Amniotic stem cell (primary cell): ENCODE measurements at regions not wholly inside any gene's neighbourhood (a gene's known extent, or its start where the extent isn't known, plus 50 kb on each side); places are given as distances from the start of the nearest gene placed in this dataset.

Experiments used
- DNase-seq: peaks from one replicate; lab custom pipeline; 2025; lab: John Stamatoyannopoulos, UW

GRCh38 chr20:60213126-60213893, 255.1 kb downstream of the CDH26 start:
- DNase-seq: no peak

- no peak for DNase-seq
These were observed 256.9 kb downstream of the CDH26 start for GRCh38 chr20:60214901-60215815.

DNA sequence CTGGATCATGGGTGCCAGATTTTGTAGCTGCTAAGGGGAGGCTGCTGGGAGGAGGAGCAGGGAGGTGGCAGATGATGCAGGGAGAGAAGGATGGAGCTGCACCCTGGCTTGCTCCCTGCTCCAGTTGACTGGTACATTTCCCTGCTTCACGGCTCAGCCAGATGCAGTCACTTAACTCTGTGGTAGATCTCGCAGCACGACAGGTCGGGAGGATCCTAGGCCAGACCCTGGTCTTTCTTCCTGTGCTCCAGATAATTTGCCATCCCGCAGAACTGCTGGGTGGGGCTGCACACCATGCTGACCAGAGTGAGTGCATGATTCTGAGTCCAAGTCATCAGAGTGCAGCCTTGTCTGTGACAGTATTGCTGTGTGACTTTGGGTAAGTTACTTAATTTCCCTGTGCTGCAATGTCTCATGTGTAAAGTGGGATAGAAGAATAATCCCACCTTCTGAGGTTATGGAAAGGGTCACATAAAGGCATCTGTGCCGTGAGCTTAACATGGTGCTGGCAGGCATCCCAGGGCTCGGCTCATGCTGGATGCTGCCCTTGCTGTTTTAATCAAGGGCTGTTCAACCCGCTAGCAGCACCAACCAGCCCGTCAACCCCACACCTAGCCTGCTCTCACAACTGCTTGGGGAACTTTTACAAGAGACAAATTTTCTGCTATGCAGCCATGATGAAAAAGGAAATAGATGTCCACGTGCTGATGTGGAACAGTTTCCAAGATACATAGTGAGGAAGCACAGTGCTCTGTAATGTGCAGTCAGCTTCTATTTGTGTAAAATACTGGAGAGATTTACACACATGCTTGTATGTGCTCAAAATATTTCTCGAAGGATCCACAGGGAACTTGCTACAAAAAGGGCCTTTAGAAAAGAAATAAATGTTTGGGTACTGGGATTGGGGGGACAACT, 257.9 kb downstream of the CDH26 start:
- no peak for DNase-seq

- no peak for DNase-seq
These were observed 261.0 kb downstream of the CDH26 start for GRCh38 chr20:60219231-60219630.

- no peak for DNase-seq
These were observed 261.9 kb downstream of the CDH26 start for GRCh38 chr20:60219984-60220562.

DNA sequence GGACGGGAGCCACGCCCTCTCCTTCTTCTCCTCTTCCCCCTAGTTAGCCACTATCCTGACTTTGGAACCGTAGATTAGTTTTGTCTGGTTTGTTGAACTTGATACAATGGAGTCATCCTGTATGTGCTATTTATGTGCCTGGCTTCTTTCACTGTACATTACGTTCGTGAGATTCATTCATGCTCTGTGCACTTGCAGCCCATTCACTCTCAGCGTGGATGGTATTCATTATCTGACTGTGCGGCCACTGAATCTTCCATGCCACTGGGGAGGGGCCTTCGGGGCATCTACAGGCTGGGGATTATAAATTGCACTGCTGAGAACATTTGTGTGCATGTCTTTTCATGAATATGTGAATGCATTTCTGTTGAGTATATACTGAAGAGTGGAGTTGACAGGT, 262.5 kb downstream of the CDH26 start:
- DNase-seq: no peak

DNA sequence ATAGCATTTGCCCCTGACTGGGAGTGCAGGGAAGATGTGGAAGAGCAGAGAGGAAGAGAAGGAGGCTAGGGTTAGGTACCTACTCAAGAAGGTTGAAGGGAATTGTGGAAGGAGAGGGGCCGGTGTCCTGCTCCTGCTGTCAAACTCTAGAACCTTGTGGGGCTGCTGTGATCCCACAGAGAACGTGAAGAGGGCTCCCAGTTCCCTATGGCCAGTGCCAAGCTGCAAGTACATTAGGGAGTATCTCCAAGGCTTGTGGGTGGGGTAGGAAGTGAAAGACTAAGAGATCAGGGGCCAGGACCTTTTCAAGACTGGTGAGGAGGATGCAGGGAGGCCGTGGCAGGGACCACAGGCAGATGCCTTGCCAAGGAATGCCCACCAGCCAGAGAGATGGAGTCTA, 263.4 kb downstream of the CDH26 start:
- no peak for DNase-seq

DNA sequence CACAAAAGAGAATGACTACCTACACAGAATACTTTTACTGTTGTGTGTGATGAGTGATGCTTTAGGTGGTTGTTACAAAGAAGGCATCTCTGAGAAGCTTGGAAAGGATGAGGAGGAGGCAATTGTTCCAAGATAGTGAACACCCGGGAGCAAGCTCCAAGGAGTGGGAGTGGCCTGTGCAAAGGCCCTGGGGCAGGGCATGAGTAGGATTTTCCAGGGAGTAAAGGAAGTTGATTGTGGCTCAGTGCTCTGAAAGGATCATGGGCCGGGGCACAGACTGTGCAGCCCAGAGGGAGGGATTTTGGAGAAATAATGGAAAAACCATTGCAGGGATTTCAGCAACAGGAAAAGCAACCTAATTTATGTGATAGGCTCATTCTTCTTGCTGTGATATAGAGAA, 264.3 kb downstream of the CDH26 start:
- DNase-seq: no peak

- DNase-seq: no peak
These were observed 265.0 kb downstream of the CDH26 start for GRCh38 chr20:60223174-60223573.

DNA sequence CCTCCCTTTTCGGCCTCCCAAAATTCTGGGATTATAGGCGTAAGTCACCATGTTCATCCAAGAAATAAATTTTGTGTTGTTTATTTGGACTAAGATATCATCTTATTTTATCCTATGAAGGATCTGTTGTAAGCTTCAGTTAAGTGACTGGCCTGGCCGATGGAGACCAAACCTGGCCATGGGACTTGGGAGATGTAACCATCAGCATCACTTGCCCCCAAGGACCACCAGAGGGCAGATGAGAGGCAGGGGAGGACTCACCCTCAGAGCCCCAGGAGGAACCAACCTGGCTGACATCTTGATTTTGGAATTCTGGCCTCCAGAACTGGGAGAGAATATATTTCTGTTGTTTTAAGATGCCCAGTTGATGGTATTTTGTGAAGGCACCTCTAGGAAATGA, 266.7 kb downstream of the CDH26 start:
- DNase-seq: peak; percentile 1

- DNase-seq: no peak
These were observed 270.0 kb downstream of the CDH26 start for GRCh38 chr20:60228255-60228654.

GRCh38 chr20:60232380-60232779, 274.2 kb downstream of the CDH26 start:
- DNase-seq: no peak

- DNase-seq: no peak
These were observed 274.9 kb downstream of the CDH26 start for GRCh38 chr20:60233018-60233630.

- no peak for DNase-seq
These were observed 278.4 kb downstream of the CDH26 start for GRCh38 chr20:60236613-60237012.

GRCh38 chr20:60237981-60238380, 279.8 kb downstream of the CDH26 start:
- no peak for DNase-seq

GRCh38 chr20:60238992-60239660, 280.9 kb downstream of the CDH26 start:
- DNase-seq: no peak

DNA sequence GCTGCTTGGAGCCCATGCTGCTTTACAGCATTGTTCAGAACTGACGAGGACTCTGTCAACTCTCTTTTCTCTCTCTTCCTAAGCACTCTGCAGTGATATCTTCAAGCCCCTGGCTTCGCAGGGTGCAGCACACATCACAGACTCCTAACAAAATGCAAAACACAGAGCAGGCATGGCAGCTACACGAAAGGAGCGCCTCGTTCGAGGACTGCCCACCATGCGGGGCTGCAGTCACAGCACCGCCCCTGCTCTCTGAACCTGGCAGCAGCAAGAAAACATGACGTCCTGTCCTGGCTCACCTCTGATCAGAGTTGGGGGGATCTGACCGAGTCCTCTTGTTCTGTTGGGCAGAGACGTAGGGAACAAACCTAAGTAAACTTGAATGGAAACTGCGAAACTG, 281.7 kb downstream of the CDH26 start:
- DNase-seq: no peak

GRCh38 chr20:60240415-60240814, 282.2 kb downstream of the CDH26 start:
- no peak for DNase-seq

- DNase-seq: no peak
These were observed 282.8 kb downstream of the CDH26 start for GRCh38 chr20:60240986-60241385.

DNA sequence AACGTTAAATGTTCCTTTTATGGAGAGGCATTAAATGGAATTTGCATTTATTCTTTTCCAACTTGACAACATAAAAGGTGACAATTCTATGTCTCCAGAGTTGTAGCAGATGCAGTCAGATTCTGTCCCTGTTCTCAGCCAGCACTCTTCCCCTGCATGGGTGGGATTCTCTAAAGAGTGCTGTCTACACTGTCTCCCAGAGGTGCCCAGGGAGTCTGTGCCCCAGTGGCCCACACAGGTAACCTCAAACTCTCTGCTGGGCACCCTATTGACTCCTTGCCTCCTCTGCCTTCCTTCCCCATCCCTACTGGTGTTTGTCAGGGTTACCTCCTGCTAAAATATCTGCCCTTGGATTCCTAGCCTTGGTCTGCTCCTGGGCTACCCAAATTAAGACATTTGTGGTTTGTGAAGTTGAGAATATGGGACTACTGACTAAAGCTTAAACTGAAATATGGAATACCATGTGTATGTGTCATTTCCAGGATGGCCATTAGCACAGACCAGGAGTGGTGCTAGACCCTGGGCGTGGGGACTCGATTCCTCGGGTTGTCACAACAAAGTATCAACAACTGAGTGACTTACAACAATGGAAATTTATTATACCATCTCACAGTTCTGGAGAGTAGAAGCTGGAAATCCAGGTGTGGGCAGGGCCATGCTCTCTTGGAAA, 284.7 kb downstream of the CDH26 start:
- DNase-seq: no peak
